ENCODE measurements at regions not wholly inside any gene's neighbourhood (a gene's known extent, or its start where the extent isn't known, plus 50 kb on each side); places are given as distances from the start of the nearest gene placed in this dataset.
A peak's percentile ranks its signal among the peaks of the same experiment; 100 is the strongest.
"Not testable (repeated sequence)": the region's sequence is repeated elsewhere in the genome, so short reads cannot be mapped to it uniquely, and the experiment has no call there.

DNA sequence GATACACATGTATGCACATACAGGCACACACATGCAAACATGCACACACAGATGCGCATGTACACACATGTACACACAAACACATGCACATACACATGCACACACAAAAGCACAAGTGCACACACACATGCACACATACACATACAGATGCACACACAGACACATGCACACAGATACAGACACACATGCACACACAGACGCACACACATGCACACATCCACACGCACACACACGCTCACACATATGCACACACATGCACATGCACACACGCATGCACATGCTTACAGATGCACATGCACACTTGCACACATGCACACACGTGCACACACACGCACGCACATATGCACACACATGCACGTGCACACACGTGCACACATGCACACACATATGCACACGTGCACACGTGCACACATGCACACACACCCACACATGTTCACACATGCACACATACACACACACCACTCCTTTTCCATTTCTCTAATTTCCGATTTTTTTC, 283.8 kb upstream of the FRG2C start:
- DNase-seq (ENCODE audit: low spot score), result no peak
- no peaks in the 10 kb centered on the region for H3K36me3 Mint-ChIP-seq (ENCODE audit: low read depth)
- H3K4me1 Mint-ChIP-seq (ENCODE audit: low read depth), result no peaks in the 10 kb centered on the region
- no peaks in the 10 kb centered on the region for H3K27me3 Mint-ChIP-seq (ENCODE audit: low read depth)
- H3K4me3 Mint-ChIP-seq, result no peak overlapping the region
- H3K27ac Mint-ChIP-seq, result no peak overlapping the region
- peaks cover 15% of the 10 kb centered on the region for H3K9me3 Mint-ChIP-seq

DNA sequence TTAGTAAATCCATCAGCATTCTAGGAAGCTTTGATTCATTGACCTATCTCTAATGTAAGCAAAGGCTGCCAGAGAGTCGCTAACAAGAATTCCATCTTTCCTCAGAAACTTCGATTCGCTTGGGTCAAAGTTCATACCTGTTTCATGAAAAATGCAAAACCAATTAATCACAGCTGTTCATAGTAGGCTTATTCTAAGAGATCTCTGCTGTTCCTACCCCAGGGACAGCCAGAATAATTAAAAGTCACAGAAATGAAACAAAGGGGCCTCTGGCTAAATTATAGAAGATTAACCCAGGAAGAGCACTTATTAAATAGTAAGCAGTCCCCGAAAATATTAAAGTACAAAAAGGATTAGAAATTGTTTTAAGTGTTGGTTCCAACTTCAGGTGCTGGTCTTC, 280.1 kb upstream of the FRG2C start:
- H3K4me3 Mint-ChIP-seq; H3K27me3 Mint-ChIP-seq (ENCODE audit: low read depth); DNase-seq (ENCODE audit: low spot score); H3K27ac Mint-ChIP-seq; H3K4me1 Mint-ChIP-seq (ENCODE audit: low read depth); H3K36me3 Mint-ChIP-seq (ENCODE audit: low read depth): not testable (repeated sequence)
- H3K9me3 Mint-ChIP-seq, result peaks cover 15% of the 10 kb centered on the region

DNA sequence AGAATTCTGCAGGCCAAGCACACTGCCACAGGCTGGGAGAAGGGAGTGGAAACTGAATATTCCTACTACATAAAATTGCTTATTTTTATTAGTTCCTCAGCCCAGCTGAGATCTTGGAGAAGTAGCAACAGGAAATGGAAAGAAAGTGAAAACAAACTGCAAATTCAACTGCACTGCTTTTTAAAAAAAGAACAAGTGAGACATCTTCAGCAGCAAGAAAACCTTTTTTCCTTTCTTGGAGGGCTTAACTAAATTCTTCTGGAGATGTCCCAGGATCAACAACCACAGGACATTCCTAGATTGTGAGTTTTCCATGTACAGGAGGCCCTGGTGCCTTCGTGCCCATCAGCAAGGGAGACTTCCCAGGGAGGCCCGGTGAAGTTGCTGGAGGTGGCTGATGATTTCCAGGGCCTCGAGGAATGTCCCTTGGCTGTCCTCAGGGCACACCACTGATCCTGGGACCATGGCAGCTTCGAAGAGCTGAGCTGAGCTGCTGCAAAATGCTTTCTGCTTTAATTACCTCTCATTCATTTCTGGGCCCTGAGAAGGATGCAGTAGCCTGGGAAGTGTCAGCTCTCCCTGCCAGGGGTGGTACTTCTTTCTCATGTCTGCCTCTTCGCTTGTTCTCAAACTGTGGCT, 275.5 kb upstream of the FRG2C start:
- not testable (repeated sequence) for H3K27me3 Mint-ChIP-seq (ENCODE audit: low read depth); DNase-seq (ENCODE audit: low spot score); H3K27ac Mint-ChIP-seq; H3K4me3 Mint-ChIP-seq; H3K4me1 Mint-ChIP-seq (ENCODE audit: low read depth); H3K36me3 Mint-ChIP-seq (ENCODE audit: low read depth); H3K9me3 Mint-ChIP-seq

DNA sequence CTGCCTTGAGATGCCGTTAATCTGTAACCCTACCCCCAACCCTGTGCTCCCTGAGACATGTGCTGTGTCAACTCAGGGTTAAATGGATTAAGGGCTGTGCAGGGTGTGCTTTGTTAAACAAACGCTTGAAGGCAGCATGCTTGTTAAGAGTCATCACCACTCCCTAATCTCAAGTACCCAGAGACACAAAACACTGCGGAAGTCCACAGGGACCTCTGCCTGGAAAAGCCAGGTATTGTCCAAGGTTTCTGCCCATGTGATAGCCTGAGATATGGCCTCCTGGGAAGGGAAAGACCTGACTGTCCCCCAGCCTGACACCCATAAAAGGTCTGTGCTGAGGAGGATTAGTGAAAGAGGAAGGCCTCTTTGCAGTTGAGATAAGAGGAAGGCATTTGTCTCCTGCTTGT, 270.8 kb upstream of the FRG2C start:
- H3K27ac Mint-ChIP-seq; H3K27me3 Mint-ChIP-seq (ENCODE audit: low read depth); DNase-seq (ENCODE audit: low spot score); H3K9me3 Mint-ChIP-seq; H3K4me1 Mint-ChIP-seq (ENCODE audit: low read depth); H3K36me3 Mint-ChIP-seq (ENCODE audit: low read depth); H3K4me3 Mint-ChIP-seq: not testable (repeated sequence)

DNA sequence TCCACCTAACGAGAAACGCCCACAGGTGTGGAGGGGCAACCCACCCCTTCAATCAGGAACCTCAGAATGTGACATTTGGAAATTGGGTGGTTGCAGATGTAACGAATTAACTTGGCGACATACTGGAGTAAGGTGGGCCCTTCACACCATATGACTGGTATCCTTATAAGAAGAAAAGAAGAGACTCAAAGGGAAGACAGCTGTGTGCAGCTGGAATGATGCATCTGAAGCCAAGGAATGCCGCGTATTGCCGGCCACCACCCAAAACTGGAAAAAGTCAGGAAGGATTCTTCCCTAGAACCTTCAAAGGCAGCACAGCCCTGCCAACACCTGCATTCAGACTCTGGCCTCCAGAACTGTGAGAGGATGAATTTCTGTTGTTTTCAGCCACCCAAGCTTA, 270.0 kb upstream of the FRG2C start:
- H3K4me3 Mint-ChIP-seq; H3K4me1 Mint-ChIP-seq (ENCODE audit: low read depth); H3K27ac Mint-ChIP-seq; H3K36me3 Mint-ChIP-seq (ENCODE audit: low read depth); H3K9me3 Mint-ChIP-seq; H3K27me3 Mint-ChIP-seq (ENCODE audit: low read depth); DNase-seq (ENCODE audit: low spot score): not testable (repeated sequence)

DNA sequence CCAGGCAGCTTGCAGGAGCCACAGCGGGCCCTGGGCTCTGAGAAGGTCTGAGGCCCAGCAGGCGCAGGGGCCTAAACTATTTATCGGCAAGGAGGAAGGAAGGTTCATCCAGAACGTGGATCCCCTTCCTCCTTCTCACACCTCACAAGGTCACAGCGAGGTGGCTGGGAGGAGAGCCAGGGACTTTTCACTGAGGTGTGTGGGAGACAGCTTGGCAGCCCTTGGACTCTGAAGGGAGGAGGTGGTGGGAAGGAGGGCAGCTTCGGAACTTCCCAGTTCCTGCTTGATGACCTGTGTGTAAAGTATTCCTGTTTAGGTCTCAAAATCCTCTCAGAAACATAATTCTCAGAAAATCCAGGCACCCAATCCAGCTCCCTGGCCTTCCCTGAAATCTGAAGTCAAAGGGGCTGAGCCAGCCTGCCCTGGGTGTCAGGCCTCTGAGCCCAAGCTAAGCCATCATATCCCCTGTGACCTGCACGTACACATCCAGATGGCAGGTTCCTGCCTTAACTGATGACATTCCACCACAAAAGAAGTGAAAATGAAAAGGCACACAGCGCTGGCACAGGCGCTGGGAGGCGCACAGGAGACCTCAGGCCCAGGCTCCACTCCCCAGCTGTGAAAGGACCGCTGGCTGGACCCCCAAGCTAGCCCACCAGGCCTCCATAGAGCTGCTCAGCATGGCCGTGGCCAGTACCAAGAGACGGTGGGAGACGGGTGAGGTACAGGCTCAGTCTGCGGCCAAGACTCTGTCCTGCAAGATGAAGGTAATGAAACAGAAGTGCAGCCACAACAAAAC, 269.4 kb upstream of the FRG2C start:
- not testable (repeated sequence) for H3K9me3 Mint-ChIP-seq; DNase-seq (ENCODE audit: low spot score); H3K27me3 Mint-ChIP-seq (ENCODE audit: low read depth); H3K4me1 Mint-ChIP-seq (ENCODE audit: low read depth); H3K4me3 Mint-ChIP-seq; H3K36me3 Mint-ChIP-seq (ENCODE audit: low read depth); H3K27ac Mint-ChIP-seq

DNA sequence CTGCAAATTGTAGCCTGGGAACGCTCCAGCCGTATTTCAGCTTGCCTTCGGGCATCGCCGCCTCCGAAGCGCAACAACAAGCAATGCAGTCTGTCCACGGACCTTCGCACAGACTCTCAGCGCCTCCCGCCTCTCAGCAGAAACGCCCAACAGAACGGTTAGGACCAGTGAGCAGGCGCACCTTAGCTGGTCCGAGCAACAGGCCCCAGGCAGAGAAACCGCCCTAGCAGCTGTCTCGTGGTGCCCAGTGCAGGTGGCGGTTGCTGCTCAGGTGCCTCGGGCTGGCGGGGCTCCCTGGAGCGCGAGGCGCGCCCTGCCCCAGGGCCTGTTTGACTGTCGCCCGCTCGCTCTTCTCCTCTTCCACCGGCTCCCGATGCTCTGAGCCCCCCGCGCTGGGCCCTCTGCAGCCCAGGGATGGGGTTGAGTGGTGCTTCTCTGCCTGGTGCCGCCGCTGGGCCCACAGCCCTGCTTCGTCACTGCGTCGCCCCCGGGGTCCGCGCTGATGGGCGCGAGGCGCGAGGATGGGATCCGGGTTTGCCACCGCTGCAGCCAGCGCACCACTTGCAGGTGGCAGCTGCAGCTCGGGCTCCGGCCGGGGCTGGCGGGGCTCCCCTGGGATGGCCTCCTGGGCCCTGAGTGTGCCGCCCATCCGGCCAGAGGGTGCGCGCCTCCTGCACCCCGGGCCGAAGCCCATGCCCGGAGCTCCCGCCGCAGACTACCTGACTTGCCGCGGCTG, 268.4 kb upstream of the FRG2C start:
- H3K27ac Mint-ChIP-seq, result no peak overlapping the region
- DNase-seq (ENCODE audit: low spot score), result no peak
- no peak overlapping the region for H3K4me3 Mint-ChIP-seq
- no peaks in the 10 kb centered on the region for H3K4me1 Mint-ChIP-seq (ENCODE audit: low read depth)
- H3K27me3 Mint-ChIP-seq (ENCODE audit: low read depth), result no peaks in the 10 kb centered on the region
- H3K36me3 Mint-ChIP-seq (ENCODE audit: low read depth), result no peaks in the 10 kb centered on the region
- no peaks in the 10 kb centered on the region for H3K9me3 Mint-ChIP-seq

DNA sequence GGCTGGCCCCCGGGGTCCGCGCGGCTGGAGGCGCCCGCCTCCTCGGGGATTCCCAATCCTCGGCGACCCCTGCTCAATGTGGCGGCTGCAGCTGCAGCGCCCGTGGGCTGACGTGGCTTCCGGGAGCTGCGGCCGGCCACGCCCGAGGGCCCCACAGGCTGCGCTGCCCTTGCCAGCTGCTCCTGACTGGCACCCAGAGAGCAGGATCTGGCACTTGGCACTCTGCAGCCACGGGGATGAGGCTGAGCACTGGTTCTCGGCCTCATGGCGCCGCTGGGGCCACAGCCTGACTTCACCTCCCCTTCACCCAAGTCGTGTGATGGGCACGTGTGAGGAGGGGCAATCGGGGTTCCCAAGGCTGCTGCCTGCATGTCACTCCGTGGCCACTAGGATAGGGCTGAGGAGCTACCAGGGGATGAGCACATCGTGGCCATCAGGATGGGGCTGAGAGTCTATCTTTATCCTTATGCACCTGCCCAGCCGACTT, 267.8 kb upstream of the FRG2C start:
- no peak overlapping the region for H3K4me3 Mint-ChIP-seq
- H3K27me3 Mint-ChIP-seq (ENCODE audit: low read depth), result no peaks in the 10 kb centered on the region
- no peaks in the 10 kb centered on the region for H3K36me3 Mint-ChIP-seq (ENCODE audit: low read depth)
- no peak overlapping the region for H3K27ac Mint-ChIP-seq
- no peaks in the 10 kb centered on the region for H3K9me3 Mint-ChIP-seq
- DNase-seq (ENCODE audit: low spot score), result no peak
- H3K4me1 Mint-ChIP-seq (ENCODE audit: low read depth), result no peaks in the 10 kb centered on the region

DNA sequence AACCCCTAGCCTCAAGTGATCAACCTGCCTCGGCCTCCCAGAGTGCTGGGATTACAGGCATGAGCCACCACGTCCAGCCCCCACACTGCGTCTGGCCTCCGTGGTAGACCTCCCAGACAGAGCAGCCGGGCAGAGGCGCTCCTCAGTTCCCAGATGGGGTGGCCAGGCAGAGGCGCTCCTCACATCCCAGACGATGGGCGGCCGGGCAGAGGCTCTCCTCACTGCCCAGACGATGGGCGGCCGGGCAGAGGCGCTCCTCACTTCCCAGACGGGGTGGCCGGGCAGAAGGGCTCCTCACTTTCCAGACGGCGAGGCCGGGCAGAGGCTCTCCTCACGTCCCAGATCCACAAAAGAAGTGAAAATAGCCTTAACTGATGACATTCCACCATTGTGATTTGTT, 266.6 kb upstream of the FRG2C start:
- H3K36me3 Mint-ChIP-seq (ENCODE audit: low read depth); DNase-seq (ENCODE audit: low spot score); H3K27ac Mint-ChIP-seq; H3K4me3 Mint-ChIP-seq; H3K9me3 Mint-ChIP-seq; H3K27me3 Mint-ChIP-seq (ENCODE audit: low read depth); H3K4me1 Mint-ChIP-seq (ENCODE audit: low read depth): not testable (repeated sequence)

DNA sequence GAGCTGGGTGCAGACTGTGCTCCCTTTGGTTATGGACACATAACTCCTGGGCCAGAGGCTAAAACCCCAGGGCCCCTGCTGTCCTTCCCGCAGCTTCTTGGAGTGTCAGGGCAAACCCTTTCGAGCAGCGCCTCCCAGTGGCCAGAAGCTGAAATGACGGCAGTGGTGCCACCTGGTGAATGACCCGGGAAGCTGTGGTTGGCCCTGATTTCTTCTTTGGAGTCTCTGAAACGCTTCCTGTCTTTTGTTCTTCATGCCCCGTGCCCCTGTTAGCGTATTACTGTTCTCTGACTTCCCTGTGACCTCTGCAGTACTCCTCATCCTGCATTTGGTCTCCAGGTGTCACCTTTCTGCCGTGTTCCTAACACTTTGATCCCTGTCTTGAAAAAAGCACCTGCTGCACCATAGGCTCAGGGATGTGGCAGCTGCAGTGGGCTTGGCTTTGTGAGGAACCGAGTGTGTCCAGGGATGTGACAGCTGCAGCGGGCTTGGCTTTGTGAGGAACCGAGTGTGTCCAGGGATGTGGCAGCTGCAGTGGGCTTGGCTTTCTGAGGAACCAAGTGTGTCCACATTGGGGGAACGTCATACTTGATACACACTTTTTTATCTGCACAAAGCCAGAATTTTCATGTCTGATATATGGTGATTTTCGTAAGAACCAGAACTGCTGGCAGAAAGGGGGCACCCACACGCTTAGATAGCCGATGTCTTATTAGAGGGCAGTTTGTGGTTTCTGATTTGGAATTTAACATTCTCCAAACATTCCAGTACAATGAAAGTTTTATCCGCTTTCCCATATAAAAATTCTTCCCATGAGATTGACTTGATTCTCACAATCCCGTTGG, 241.8 kb upstream of the FRG2C start:
- DNase-seq (ENCODE audit: low spot score), result peak; percentile 41
- H3K36me3 Mint-ChIP-seq (ENCODE audit: low read depth); H3K27ac Mint-ChIP-seq; H3K4me3 Mint-ChIP-seq; H3K27me3 Mint-ChIP-seq (ENCODE audit: low read depth); H3K9me3 Mint-ChIP-seq; H3K4me1 Mint-ChIP-seq (ENCODE audit: low read depth): not testable (repeated sequence)

DNA sequence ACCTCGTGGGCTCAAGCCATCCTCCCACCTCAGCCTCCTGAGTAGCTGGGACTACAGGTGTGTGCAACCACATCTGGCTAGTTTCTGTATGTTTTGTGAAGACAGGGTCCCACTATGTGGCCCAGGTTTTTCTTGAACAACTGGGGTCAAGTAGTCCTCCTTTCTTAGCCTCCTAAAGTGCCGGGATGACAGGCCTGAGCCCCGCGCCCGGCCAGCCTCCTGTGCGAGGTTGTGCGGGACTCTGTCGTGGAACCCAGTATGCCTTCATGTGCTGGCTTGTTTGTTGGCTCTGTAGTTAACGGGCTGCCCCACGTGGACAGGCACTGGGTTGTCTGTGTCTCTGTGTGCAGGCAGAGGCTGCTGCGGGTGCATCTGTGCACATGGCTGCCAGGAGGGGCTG, 238.7 kb upstream of the FRG2C start:
- H3K4me3 Mint-ChIP-seq, H3K27ac Mint-ChIP-seq: not testable (repeated sequence)

DNA sequence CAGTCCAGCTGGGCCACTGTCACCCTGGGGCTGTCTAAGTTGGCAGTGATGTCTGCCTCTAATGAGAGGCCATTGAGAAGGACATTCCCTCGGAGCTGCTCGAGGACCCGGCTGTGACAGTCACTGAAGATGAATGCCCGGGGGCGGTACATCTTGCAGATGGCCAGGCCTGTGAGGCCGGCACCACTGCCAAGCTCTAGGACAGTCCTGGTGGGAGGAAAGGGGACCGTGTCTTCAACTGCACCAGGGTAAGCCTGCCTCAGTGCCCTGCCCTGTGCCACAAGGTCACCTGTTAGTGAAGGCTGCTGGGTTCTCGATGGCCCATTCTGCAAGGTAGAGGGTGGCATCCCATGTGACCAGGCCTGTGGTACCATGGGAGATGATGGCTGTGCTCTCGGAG, 236.6 kb upstream of the FRG2C start:
- H3K36me3 Mint-ChIP-seq (ENCODE audit: low read depth); H3K27ac Mint-ChIP-seq; H3K27me3 Mint-ChIP-seq (ENCODE audit: low read depth); H3K4me1 Mint-ChIP-seq (ENCODE audit: low read depth); H3K4me3 Mint-ChIP-seq; H3K9me3 Mint-ChIP-seq; DNase-seq (ENCODE audit: low spot score): not testable (repeated sequence)

More for the DNA sequence above, 238.7 kb upstream of the FRG2C start:
- not testable (repeated sequence) for H3K4me1 Mint-ChIP-seq (ENCODE audit: low read depth); H3K36me3 Mint-ChIP-seq (ENCODE audit: low read depth); H3K27me3 Mint-ChIP-seq (ENCODE audit: low read depth); DNase-seq (ENCODE audit: low spot score); H3K9me3 Mint-ChIP-seq

DNA sequence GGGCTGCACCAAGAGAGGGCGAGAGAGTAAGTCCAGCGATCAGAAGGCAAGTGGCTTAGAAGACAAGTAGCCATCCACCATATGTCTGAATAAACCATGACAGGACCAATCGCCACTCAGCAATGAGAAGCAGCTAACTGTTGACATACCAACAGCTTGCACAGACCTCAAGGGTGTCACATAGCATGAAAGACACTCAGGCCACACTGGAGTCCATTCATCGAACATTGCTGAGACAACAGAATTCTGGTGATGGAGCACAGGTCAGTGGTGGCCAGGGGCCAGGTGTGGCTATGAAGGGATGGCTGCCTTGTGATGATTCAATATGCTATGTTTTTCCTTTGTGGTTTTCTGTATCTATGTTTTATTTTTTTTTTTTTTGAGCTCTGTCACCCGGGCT, 236.2 kb upstream of the FRG2C start:
- H3K4me1 Mint-ChIP-seq (ENCODE audit: low read depth); H3K9me3 Mint-ChIP-seq; H3K27me3 Mint-ChIP-seq (ENCODE audit: low read depth); DNase-seq (ENCODE audit: low spot score); H3K36me3 Mint-ChIP-seq (ENCODE audit: low read depth); H3K4me3 Mint-ChIP-seq; H3K27ac Mint-ChIP-seq: not testable (repeated sequence)
